ENCODE measurements at regions not wholly inside any gene's neighbourhood (a gene's known extent, or its start where the extent isn't known, plus 50 kb on each side); places are given as distances from the start of the nearest gene placed in this dataset.

DNA sequence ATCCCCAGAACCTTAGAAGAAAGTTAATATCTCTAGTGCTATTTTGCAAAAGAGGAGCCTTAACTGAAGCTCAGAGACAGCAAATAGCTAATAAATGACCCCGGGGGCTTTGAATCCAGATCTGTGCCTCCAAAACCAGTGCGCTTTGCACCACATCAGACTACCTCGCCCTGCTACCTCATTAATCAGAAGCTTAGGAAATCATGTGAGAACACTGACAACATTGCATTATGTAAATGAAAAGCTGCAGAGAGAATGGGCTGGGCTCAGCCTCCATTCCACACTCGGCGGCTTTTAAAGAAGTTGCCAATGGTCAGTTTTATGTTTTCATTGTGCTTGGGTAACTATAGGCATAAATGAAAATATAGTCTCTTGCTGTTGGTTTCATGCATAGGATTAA, 54.0 kb upstream of the STMND1 start:
- TF ChIP-seq CTCF (conservative IDR thresholded peaks at IDR 0.05) = no peak

DNA sequence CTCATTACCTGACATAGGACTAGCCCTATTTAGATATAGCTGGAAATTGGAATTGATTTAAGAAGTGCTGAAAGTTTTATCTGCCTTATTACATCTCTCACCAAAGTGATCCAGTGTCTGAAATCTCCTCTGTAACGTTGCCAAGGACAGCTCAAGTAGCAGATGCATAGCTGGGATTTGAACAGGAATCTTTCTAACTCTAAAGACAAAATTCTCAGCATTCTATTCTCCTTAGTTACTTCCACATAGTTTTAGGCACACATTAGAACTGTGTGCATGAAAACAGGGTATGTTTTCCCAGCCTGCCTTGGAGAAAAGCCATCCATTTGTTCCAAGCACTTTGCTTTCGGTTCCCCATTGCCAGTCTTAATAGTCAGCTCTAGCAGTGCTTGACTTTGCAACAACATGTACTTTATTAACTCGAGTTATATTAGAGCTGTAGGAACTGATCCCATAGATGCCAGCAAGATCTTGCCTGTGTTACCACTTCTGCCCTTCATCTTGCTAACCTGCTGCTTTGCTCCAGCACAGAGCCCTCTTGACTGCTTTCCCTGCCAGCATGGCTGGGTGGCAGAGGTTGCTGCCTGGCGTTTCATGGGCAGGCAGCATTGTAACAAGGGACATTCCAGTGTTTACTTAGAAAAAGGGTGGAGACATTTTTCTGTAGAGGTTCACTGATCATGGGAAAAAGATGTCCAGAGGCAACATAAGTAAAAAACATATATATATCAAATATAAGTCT, 56.1 kb upstream of the STMND1 start:
- no peak for TF ChIP-seq CTCF (conservative IDR thresholded peaks at IDR 0.05)
- no peak overlapping the region for H3K27ac ChIP-seq

More for the DNA sequence above, 54.0 kb upstream of the STMND1 start:
- H3K27ac ChIP-seq = no peak overlapping the region

GRCh38 chr6:17043148-17043522, 58.7 kb upstream of the STMND1 start:
- no peak for TF ChIP-seq CTCF (conservative IDR thresholded peaks at IDR 0.05)
- H3K27ac ChIP-seq = 0 out of 2 replicates have a peak overlapping the region, but pooled peaks have one; percentile 36

DNA sequence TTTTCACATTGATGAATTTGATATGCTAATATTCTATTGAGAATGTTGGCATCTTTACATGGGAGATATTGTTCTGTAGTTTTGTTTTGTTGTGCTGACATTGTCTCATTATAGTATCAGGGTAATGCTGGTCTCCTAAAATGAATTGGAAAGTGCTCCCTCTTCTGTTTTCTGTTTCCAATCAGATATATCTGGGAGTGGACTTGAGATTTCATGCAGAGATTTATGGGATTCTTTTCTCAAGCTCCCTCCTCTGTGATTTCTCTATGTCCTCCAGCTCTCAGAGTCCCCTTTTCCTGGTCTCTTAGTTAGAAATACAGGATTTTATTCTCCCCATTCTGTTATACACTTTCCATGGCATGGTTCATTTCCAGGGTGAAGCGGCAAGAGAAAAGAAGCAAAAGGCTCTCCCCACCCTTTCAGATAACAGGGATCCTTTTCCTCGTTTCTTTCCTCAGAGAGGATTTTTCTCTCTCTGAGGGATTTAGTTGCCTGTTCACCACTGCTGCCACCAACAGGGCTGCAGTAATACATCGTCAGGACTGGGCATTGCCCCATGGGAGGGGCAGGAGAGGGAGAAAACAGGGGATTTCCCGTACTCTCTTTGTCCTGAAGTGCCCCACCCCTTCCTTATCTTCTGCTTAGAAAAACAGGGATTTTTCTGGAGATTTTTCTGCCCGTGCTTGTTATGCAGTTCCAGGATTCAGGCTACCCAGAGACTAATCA, 59.3 kb upstream of the STMND1 start:
- 0 out of 2 replicates have a peak overlapping the region, but pooled peaks have one; percentile 36 for H3K27ac ChIP-seq
- TF ChIP-seq CTCF (conservative IDR thresholded peaks at IDR 0.05) = peak; percentile 32

GRCh38 chr6:17039266-17039665, 62.6 kb upstream of the STMND1 start:
- no peak for TF ChIP-seq CTCF (conservative IDR thresholded peaks at IDR 0.05)

DNA sequence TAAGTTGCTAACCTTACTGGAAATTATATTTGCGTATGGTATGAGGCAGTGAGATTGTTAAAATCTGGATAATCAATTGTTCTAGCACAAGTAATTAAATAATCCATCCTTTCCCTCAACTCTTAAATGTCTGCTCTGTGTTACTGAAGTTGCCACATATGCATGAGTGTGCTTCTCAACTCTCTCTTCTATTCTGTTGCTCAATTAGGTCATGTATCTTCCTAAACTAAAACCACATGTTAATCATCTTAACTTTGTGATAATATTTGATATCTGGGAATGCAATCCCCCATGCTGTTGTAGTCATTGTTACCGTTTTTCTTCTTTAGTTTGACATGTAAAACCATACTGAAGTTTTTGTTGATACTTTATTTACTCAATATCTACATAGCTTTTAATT, 63.5 kb upstream of the STMND1 start:
- H3K27ac ChIP-seq = no peak overlapping the region
- no peak for TF ChIP-seq CTCF (conservative IDR thresholded peaks at IDR 0.05)

More at GRCh38 chr6:17039266-17039665, 62.6 kb upstream of the STMND1 start:
- no peak overlapping the region for H3K27ac ChIP-seq

- TF ChIP-seq CTCF (conservative IDR thresholded peaks at IDR 0.05) = no peak
- no peak overlapping the region for H3K27ac ChIP-seq
These were observed 65.8 kb upstream of the STMND1 start for GRCh38 chr6:17036065-17036393.

All from VCaP (cell line).